Osteocyte (in vitro differentiated cells): ENCODE measurements at regions not wholly inside any gene's neighbourhood (a gene's known extent, or its start where the extent isn't known, plus 50 kb on each side); places are given as distances from the start of the nearest gene placed in this dataset.

ENCODE experiments used
- DNase-seq: peaks from one replicate; pipeline ENCODE4 v3.0.0; 2021; ENCODE audit warnings: mixed read lengths; ENCODE audit not compliant: unreplicated experiment; ENCODE audit errors: extremely low spot score
- H3K27ac Mint-ChIP-seq: one replicate; pipeline ENCODE4 v1.8.0; 2021; ENCODE audit warnings: mild to moderate bottlenecking, mixed read lengths; ENCODE audit not compliant: unreplicated experiment
- H3K27me3 Mint-ChIP-seq: one replicate; pipeline ENCODE4 v1.8.0; 2021; ENCODE audit warnings: mixed read lengths; ENCODE audit not compliant: unreplicated experiment
- H3K36me3 Mint-ChIP-seq: one replicate; pipeline ENCODE4 v1.8.0; 2021; ENCODE audit warnings: mixed read lengths; ENCODE audit not compliant: unreplicated experiment
- H3K4me1 Mint-ChIP-seq: one replicate; pipeline ENCODE4 v1.8.0; 2021; ENCODE audit warnings: mixed read lengths; ENCODE audit not compliant: unreplicated experiment
- H3K4me3 Mint-ChIP-seq: one replicate; pipeline ENCODE4 v1.8.0; 2021; ENCODE audit warnings: mild to moderate bottlenecking, moderate library complexity, mixed read lengths; ENCODE audit not compliant: unreplicated experiment
- H3K9me3 Mint-ChIP-seq: one replicate; pipeline ENCODE4 v1.8.0; 2021; ENCODE audit warnings: mixed read lengths; ENCODE audit not compliant: unreplicated experiment
- CTCF ChIP-seq: fragments of 200-600 bp; sonication (generic); IDR thresholded peaks from 2 replicates; pipeline ENCODE4 v1.5.0; 2021; ENCODE audit warnings: antibody characterized with exemption, mild to moderate bottlenecking, moderate library complexity

DNA sequence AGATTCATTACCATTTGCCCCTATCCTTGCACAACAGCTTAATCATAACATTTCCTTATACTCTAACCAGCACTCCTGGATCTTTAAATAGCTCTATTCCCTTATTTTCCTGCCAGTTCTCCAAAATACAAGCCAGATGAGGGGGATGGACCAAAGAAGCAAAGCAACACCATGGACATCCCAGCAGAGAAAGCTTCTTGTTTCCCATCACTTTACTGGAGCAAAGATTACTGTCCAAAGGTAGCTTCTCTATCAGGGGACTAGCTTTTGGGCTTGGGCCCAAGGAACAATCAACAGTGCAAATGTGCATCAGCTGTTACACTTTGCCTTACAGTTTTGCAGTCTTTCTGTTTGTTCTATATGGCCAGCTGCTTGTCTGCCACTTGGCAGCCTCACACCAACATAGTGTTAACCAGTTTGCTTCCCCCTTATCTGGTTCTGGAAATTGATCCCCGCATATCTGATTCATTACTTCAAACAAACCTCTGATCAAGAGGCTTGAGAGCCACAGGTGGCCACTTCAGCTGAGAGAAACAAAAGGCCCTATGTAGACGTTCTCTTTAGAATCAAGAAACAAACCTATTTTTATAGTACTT is 814.3 kb downstream of the METTL15 start:
- Mint-ChIP-seq H3K27me3 (no peaks in the 10 kb centered on the region), H3K9me3 (no peaks in the 10 kb centered on the region), H3K36me3 (no peaks in the 10 kb centered on the region), H3K4me1 (no peaks in the 10 kb centered on the region), H3K4me3 (no peak overlapping the region), H3K27ac (no peak overlapping the region)
- TF ChIP-seq CTCF, result no peak
- DNase-seq, result no peak

GRCh38 chr11:28919194-28919593 is 811.0 kb downstream of the METTL15 start:
- no peaks in the 10 kb centered on the region for H3K27me3 Mint-ChIP-seq
- no peak for TF ChIP-seq CTCF
- no peak overlapping the region for H3K4me3 Mint-ChIP-seq
- no peaks in the 10 kb centered on the region for H3K9me3 Mint-ChIP-seq
- no peaks in the 10 kb centered on the region for H3K4me1 Mint-ChIP-seq
- H3K36me3 Mint-ChIP-seq, result no peaks in the 10 kb centered on the region
- H3K27ac Mint-ChIP-seq, result no peak overlapping the region
- no peak for DNase-seq

DNA sequence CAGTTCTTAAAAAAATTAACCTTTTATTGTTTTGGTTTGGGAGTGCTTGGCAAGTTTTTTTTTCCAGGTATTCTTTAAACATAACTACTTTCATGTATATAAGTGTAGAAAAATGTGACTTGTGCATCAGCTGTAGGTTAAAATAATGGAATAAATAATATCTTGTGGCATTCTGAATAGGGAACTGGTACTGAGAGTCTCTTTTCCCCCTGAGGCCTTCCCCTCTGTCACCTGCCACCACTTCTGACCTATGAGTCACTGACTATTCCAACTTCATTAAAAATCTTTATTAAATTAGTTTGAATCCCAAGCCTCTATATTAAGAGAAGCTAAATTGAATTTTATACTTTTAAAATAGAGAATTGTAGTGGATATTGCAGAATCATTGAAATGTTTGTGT is 805.7 kb downstream of the METTL15 start:
- H3K4me3 Mint-ChIP-seq, result no peak overlapping the region
- H3K36me3 Mint-ChIP-seq, result no peaks in the 10 kb centered on the region
- DNase-seq, result no peak
- H3K9me3 Mint-ChIP-seq, result peaks cover 7% of the 10 kb centered on the region
- no peak overlapping the region for H3K27ac Mint-ChIP-seq
- no peaks in the 10 kb centered on the region for H3K4me1 Mint-ChIP-seq
- H3K27me3 Mint-ChIP-seq, result no peaks in the 10 kb centered on the region
- TF ChIP-seq CTCF, result no peak

- H3K27me3 Mint-ChIP-seq, result no peaks in the 10 kb centered on the region
Measured at GRCh38 chr11:28911829-28912228, 803.6 kb downstream of the METTL15 start.

DNA sequence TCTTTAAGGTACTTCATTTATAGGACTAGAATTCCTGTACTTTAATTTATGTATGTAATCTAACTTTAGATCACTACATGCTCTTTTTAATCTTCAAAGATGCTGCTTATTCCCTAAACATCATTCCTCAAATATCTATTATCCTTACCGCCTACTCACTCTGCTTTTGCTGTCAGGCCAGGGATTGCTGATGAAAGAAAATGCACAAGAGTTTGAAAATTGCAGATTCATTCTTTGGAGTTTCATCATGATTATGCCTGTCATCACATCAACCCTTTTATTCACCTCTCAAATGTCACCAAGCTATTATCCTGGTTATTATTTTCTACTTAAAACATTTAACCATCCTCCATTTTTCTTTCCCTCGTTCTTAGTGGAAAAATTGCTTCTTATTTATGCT is 802.7 kb downstream of the METTL15 start:
- no peak overlapping the region for H3K27ac Mint-ChIP-seq
- H3K4me3 Mint-ChIP-seq, result no peak overlapping the region

More at GRCh38 chr11:28911829-28912228, 803.6 kb downstream of the METTL15 start:
- no peak for DNase-seq
- H3K27ac Mint-ChIP-seq, result no peak overlapping the region
- H3K4me3 Mint-ChIP-seq, result no peak overlapping the region
- TF ChIP-seq CTCF, result no peak
- H3K9me3 Mint-ChIP-seq, result peaks cover 7% of the 10 kb centered on the region
- H3K4me1 Mint-ChIP-seq, result no peaks in the 10 kb centered on the region
- H3K36me3 Mint-ChIP-seq, result no peaks in the 10 kb centered on the region

More for the DNA sequence above, 802.7 kb downstream of the METTL15 start:
- H3K27me3 Mint-ChIP-seq, result no peaks in the 10 kb centered on the region
- DNase-seq, result no peak
- peaks cover 7% of the 10 kb centered on the region for H3K9me3 Mint-ChIP-seq
- no peaks in the 10 kb centered on the region for H3K36me3 Mint-ChIP-seq
- no peaks in the 10 kb centered on the region for H3K4me1 Mint-ChIP-seq
- TF ChIP-seq CTCF, result no peak
